SW480 (cell line): ENCODE measurements at regions not wholly inside any gene's neighbourhood (a gene's known extent, or its start where the extent isn't known, plus 50 kb on each side); places are given as distances from the start of the nearest gene placed in this dataset.
"Not testable (repeated sequence)": the region's sequence is repeated elsewhere in the genome, so short reads cannot be mapped to it uniquely, and the experiment has no call there.

ENCODE experiments used
- DNase-seq: peaks from one replicate; pipeline ENCODE4 v3.0.0-alpha.2; 2016; ENCODE audit warnings: low spot score

DNA sequence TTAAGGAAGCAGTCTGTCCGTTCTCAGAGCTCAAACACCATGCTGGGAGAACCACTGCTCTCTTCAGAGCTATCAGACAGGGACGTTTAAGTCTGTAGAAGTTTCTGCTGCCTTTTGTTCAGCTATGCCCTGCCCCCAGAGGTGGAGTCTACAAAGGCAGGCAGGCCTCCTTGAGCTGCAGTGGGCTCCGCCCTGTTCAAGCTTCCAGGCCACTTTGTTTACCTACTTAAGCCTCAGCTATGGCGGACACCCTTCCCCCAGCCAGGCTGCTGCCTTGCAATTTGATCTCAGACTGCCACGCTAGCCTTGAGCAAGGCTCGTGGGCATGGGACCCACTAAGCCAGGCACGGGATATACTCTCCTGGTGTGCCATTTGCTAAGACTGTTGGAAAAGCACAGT lies 180.7 kb upstream of the TMEM196 start:
- DNase-seq: not testable (repeated sequence)

DNA sequence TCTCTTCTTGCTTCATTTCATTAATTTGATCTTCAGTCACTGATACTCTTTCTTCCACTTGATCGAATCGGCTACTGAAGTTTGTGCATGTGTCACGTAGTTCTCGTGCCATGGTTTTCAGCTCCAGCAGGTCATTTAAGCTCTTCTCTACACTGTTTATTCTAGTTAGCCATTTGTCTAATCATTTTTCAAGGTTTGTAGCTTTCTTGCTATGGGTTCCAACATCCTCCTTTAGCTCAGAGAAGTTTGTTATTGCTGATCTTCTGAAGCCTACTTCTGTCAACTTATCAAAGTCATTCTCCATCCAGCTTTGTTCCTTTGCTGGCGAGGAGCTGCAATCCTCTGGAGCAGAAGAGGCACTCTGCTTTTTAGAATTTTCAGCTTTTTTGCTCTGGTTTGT lies 180.0 kb upstream of the TMEM196 start:
- not testable (repeated sequence) for DNase-seq

DNA sequence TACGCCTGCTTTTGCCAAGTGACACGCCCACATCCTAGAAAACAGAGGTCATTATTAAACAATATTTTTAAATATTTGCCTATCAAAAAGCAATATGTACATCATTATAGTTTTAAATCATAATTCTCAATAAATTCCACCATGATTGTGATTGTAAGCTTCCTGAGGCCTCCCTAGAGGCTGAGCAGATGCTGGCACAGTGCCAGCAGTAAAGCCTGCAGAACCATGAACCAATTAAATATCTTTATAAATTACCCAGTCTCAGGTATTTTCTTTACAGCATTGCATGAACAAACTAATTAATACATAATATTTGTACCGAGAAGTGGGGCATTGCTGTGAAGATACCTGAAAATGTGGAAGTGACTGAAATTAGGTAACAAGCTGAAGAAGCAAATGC lies 174.7 kb upstream of the TMEM196 start:
- no peak for DNase-seq

GRCh38 chr7:19944363-19945120 lies 171.1 kb upstream of the TMEM196 start:
- DNase-seq: peak; percentile 25

DNA sequence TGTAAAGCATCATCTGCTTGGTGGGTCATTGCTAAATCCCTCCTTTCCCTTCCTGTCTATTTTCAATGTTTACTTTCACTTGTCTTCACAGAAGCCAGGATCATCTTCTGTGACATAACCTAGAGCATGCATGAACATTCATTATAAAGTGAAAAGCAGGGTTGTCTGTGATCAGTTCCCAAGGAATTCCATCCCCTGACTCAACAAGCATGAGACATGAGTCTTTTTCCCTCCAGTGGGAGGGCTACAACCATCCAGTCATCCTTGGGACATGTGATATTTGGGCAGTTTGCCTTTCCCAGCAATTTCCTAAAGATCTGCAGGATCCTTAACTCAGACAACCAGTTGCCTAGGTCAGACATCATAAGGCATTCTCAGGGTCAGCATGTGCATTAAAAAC lies 166.3 kb upstream of the TMEM196 start:
- no peak for DNase-seq

DNA sequence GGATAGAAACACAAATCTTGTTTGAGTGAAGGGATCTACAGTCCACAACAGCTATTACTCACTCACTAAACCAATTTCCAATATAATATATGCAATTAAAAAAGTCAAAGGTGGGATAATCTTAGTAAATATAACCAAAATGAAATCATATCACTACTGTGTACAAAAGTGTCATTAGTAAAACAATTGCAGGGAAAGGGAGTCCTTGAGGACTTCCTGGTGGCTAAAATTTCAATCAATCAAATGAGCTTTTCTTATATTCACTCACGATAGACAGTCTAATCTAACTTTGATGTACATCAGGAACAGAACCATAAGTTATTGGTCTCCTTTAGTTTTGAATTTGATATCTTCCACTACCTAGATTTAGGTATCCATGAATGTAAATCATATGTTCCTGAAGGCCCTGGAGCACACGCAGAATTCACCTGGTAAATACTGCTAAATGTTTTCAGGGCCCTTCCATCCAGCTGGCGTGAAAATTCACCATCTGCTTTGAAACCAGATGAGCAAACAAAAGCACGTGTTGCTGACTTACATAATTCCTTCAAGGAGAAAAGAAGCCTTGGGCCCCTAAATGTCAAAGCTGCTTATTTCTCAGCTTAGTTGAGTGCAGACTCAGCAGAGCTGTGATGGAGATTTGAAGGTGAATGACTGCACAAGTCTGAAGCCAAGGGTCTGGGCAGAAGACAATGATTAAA lies 159.3 kb upstream of the TMEM196 start:
- no peak for DNase-seq

GRCh38 chr7:19930851-19931250 lies 157.4 kb upstream of the TMEM196 start:
- DNase-seq: no peak

- DNase-seq: no peak
Observed at GRCh38 chr7:19930051-19930450, 156.6 kb upstream of the TMEM196 start.

GRCh38 chr7:19928247-19928646 lies 154.8 kb upstream of the TMEM196 start:
- DNase-seq: no peak

GRCh38 chr7:19920705-19921104 lies 147.3 kb upstream of the TMEM196 start:
- no peak for DNase-seq

DNA sequence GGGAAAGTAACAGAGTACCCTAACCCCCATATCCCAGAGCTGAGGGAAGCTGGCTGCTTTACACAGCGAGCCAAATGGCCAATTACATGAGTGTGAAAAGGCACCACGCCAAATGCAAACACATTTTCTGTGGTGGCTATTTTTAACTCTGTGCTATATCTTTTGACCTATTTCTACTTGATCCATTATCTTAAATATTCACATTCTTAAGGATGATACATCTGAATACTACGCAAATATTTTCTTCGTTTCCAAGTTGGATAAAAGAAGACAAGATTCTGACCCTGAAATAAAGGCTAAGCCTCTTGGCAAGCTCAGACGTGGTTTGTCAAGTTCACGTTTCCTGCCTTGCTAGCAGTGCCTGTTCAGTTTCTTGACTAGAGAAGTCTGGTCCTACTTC lies 146.7 kb upstream of the TMEM196 start:
- DNase-seq: no peak

- no peak for DNase-seq
Observed at GRCh38 chr7:19919261-19920095, 146.1 kb upstream of the TMEM196 start.

DNA sequence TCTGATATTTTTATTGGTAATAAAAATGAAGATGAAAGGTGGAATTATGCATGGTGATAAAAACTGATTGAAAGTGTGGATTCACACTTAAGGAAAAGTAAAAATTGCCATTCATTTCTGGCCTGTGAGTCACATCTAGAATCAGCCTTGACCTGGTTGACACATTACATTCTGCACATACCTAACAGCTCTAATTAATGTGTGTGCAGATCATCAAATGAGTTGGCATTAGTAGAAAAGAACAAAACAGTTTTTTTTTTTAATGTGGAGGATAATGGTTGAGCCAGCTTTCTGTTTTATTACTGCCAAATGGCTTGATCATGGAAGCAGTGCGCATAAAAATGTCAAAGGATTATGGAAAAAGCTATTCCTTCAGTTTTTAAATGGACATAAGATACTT lies 142.6 kb upstream of the TMEM196 start:
- no peak for DNase-seq

- no peak for DNase-seq
Observed at GRCh38 chr7:19915596-19915995, 142.2 kb upstream of the TMEM196 start.

GRCh38 chr7:19914866-19915265 lies 141.4 kb upstream of the TMEM196 start:
- DNase-seq: no peak

DNA sequence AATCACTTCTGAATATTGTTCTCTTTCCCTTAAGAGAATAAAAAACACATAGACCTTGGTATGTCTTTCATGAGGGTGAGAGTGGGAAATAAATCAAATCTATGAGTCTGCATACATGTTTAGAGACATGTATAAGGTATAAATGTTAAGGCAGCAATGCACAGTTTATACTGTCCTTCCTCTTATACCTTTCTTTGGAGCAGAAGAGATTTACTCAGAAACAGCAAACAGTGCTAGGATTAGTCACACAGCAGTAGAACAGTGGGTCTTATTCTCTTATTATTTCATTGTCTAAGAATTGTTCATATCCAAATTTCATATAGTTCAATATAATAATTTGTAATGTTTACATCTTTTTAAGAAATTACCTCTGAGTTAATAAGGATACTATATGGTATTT lies 126.7 kb upstream of the TMEM196 start:
- DNase-seq: no peak

GRCh38 chr7:19899529-19899928 lies 126.1 kb upstream of the TMEM196 start:
- DNase-seq: no peak

GRCh38 chr7:19882893-19883292 lies 109.5 kb upstream of the TMEM196 start:
- DNase-seq: not testable (repeated sequence)

DNA sequence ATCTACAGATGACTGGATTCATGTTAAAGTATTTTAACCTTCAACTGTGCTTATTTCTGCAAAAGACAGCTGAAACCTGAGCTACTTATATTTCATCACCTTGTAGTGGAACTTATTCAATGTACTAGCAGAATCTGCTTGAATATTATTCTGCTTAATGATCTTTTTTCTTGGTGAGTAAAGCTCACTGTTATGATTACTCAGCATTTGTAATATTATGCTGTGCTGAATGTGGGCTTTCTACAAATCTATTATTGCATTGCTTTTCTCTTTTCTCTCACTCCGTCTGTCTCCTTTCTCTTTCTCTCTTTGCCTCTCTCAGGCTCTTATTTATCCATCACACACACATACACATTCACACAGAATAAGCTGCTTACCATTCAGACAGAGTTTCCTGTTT lies 98.7 kb upstream of the TMEM196 start:
- DNase-seq: no peak

- DNase-seq: no peak
Observed at GRCh38 chr7:19871102-19871501, 97.7 kb upstream of the TMEM196 start.

DNA sequence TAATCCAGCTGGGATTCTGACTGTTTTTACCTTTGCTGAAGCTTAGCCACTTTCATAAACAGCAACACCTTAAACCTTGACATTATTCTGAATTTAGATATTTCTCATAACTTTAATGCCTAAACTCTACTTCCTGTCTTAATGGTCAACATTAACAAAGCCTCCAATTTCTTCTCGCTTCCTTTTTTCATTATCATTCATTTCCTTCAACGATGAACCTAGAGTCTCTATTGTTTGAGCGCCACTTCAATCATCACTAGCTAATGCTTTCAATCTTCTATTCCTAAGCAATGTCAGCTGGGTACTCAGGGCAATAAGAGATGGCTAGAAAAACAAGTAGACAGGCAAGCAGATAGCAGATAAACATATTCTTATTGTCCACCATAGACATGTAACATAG lies 96.6 kb upstream of the TMEM196 start:
- no peak for DNase-seq

DNA sequence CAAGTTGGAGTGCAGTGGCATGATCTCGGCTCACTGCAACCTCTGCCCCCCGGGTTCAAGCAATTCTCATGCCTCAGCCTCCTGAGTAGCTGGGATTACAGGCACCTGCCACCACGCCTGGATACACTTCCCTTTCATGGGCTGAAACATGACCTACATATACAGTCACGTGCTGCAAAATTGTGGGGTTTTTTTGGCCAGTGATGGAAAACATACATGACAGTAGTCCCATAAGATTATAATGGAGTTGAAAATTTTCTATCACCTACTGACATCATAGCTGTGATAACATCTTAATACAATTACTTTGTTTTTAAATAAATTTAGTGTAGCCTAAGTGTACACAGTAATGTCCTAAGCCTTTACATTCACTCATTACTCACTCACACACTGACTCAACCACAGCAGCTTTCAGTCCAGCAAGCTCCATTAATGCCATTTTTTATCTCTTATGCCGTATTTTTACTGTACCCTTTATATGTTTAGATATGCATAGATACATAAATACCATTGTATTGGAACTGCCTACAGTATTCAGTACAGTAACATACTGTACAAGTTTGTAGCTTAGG lies 79.9 kb upstream of the TMEM196 start:
- DNase-seq: no peak

DNA sequence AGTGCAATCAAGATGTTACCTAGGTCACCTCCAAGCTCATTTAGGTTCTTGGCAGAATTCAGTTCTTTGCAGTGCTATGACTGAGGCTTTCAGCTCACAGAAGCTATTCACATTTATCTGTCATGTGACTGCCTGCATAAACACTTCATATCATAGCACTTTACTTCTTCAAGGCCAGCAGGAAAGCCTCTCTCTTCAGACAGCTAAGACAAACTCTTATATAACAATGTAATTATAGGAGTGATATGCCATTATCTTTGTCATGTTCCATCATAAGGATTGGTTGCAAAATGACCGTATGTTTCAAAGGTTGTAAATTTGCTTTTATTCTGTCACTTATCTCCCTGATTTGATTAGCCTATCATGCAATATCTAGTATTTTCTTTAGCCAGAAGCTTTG lies 78.8 kb upstream of the TMEM196 start:
- DNase-seq: no peak
